GM18909 (cell line): ENCODE measurements at regions not wholly inside any gene's neighbourhood (a gene's known extent, or its start where the extent isn't known, plus 50 kb on each side); places are given as distances from the start of the nearest gene placed in this dataset.
"Not testable (repeated sequence)": the region's sequence is repeated elsewhere in the genome, so short reads cannot be mapped to it uniquely, and the experiment has no call there.

Source experiments
- ATAC-seq: cut with Tn5 transposase; IDR thresholded peaks from one replicate; pipeline ENCODE4 v1.9.1; 2021; ENCODE audit warnings: mild to moderate bottlenecking; ENCODE audit not compliant: unreplicated experiment, poor library complexity

GRCh38 chr1:102181341-102181740 lies 184.6 kb upstream of the OLFM3 start:
- ATAC-seq: no peak

- ATAC-seq: no peak
Measured at GRCh38 chr1:102178480-102178879, 181.8 kb upstream of the OLFM3 start.

GRCh38 chr1:102174259-102174863 lies 177.6 kb upstream of the OLFM3 start:
- ATAC-seq: no peak

- no peak for ATAC-seq
Measured at GRCh38 chr1:102172200-102172599, 175.5 kb upstream of the OLFM3 start.

GRCh38 chr1:102163799-102164198 lies 167.1 kb upstream of the OLFM3 start:
- ATAC-seq: no peak

- ATAC-seq: no peak
Measured at GRCh38 chr1:102151242-102151641, 154.5 kb upstream of the OLFM3 start.

- no peak for ATAC-seq
Measured at GRCh38 chr1:102120910-102121309, 124.2 kb upstream of the OLFM3 start.

- no peak for ATAC-seq
Measured at GRCh38 chr1:102118150-102118549, 121.4 kb upstream of the OLFM3 start.

- no peak for ATAC-seq
Measured at GRCh38 chr1:102110586-102110985, 113.9 kb upstream of the OLFM3 start.

GRCh38 chr1:102109493-102109892 lies 112.8 kb upstream of the OLFM3 start:
- not testable (repeated sequence) for ATAC-seq

GRCh38 chr1:102107441-102107840 lies 110.7 kb upstream of the OLFM3 start:
- no peak for ATAC-seq

- no peak for ATAC-seq
Measured at GRCh38 chr1:102105931-102106550, 109.3 kb upstream of the OLFM3 start.

GRCh38 chr1:102103646-102104045 lies 106.9 kb upstream of the OLFM3 start:
- ATAC-seq: no peak

- ATAC-seq: no peak
Measured at GRCh38 chr1:102102276-102102780, 105.6 kb upstream of the OLFM3 start.

- no peak for ATAC-seq
Measured at GRCh38 chr1:102100666-102101065, 103.9 kb upstream of the OLFM3 start.

- no peak for ATAC-seq
Measured at GRCh38 chr1:102099916-102100315, 103.2 kb upstream of the OLFM3 start.

GRCh38 chr1:102098536-102098935 lies 101.8 kb upstream of the OLFM3 start:
- ATAC-seq: no peak

- ATAC-seq: no peak
Measured at GRCh38 chr1:102098081-102098480, 101.4 kb upstream of the OLFM3 start.

GRCh38 chr1:102097451-102097850 lies 100.7 kb upstream of the OLFM3 start:
- ATAC-seq: no peak

- no peak for ATAC-seq
Measured at GRCh38 chr1:102096162-102096561, 99.4 kb upstream of the OLFM3 start.

- no peak for ATAC-seq
Measured at GRCh38 chr1:102089791-102090190, 93.1 kb upstream of the OLFM3 start.

- ATAC-seq: no peak
Measured at GRCh38 chr1:102085896-102086295, 89.2 kb upstream of the OLFM3 start.
